Urinary bladder (tissue), 4 donors: ENCODE measurements at regions not wholly inside any gene's neighbourhood (a gene's known extent, or its start where the extent isn't known, plus 50 kb on each side); places are given as distances from the start of the nearest gene placed in this dataset. TPM values are rescaled to one million over a fixed set of nuclear protein-coding genes. Genes with fewer than 3 reads are reported as not detected.
"Not testable (repeated sequence)": the region's sequence is repeated elsewhere in the genome, so short reads cannot be mapped to it uniquely, and the experiment has no call there.

Source experiments
- DNase-seq: peaks from one replicate; pipeline ENCODE4 v3.0.0-alpha.2; 2015; ENCODE audit errors: extremely low spot score
- H3K27ac ChIP-seq: one replicate; pipeline ENCODE4 v1.5.1; 2013; ENCODE audit warnings: low read depth, mild to moderate bottlenecking, moderate library complexity
- H3K36me3 ChIP-seq: one replicate; pipeline ENCODE4 v1.6.1; 2013; ENCODE audit warnings: mild to moderate bottlenecking, moderate library complexity; ENCODE audit not compliant: insufficient read depth
- H3K4me1 ChIP-seq: one replicate; pipeline ENCODE4 v1.6.1; 2013; ENCODE audit warnings: mild to moderate bottlenecking, moderate library complexity; ENCODE audit not compliant: insufficient read depth
- H3K4me3 ChIP-seq: one replicate; pipeline ENCODE4 v1.5.1; 2013; ENCODE audit warnings: low read depth, low read length
- whole genome bisulfite sequencing: extraction: QIAGEN DNeasy Blood & Tissue Kit; methylation state at CpG from one replicate; pipeline ENCODE4 v1.1.7; 2013; 5-methylcytosine and 5-hydroxymethylcytosine counted together
- small RNA-seq: library from RNA; depleted of rRNA; stranded (forward); fragments of <200 nt; gene quantifications from one replicate; pipeline ENCODE3, GENCODE V24; 2014
- donor health status: healthy with polysubstance abuse.
- donor health status: healthy.

- no peak for DNase-seq
- Histone ChIP-seq H3K36me3 (no peaks in the 10 kb centered on the region), H3K4me1 (no peaks in the 10 kb centered on the region), H3K4me3 (no peak overlapping the region), H3K27ac (no peak overlapping the region)
- WGBS = 77% methylated on average over 1 of the region's 1 CpG
Measured at GRCh38 chr17:21595086-21595485, 97.2 kb upstream of the KCNJ18 start.

GRCh38 chr17:21602176-21602575 lies 90.1 kb upstream of the KCNJ18 start:
- H3K4me3 ChIP-seq = no peak overlapping the region
- no peak overlapping the region for H3K27ac ChIP-seq
- no peaks in the 10 kb centered on the region for H3K36me3 ChIP-seq
- WGBS = 62% methylated on average over 5 of the region's 5 CpGs
- H3K4me1 ChIP-seq = no peaks in the 10 kb centered on the region
- DNase-seq = no peak

- DNase-seq, H3K27ac ChIP-seq, H3K4me3 ChIP-seq, H3K36me3 ChIP-seq, H3K4me1 ChIP-seq: not testable (repeated sequence)
- WGBS = 85% methylated on average over 1 of the region's 1 CpG
Measured at GRCh38 chr17:21603292-21603691, 89.0 kb upstream of the KCNJ18 start.

GRCh38 chr17:21611443-21611842 lies 80.9 kb upstream of the KCNJ18 start:
- not testable (repeated sequence) for H3K4me3 ChIP-seq, H3K27ac ChIP-seq, DNase-seq, H3K36me3 ChIP-seq, H3K4me1 ChIP-seq
- 92% methylated on average over 8 of the region's 8 CpGs for WGBS

GRCh38 chr17:21612123-21613070 lies 79.9 kb upstream of the KCNJ18 start:
- WGBS = 80% methylated on average over 28 of the region's 28 CpGs
- not testable (repeated sequence) for H3K27ac ChIP-seq, DNase-seq, H3K4me1 ChIP-seq, H3K4me3 ChIP-seq, H3K36me3 ChIP-seq

- H3K27ac ChIP-seq = no peak overlapping the region
- H3K4me1 ChIP-seq = no peaks in the 10 kb centered on the region
- WGBS = 93% methylated on average over 8 of the region's 8 CpGs
- no peaks in the 10 kb centered on the region for H3K36me3 ChIP-seq
- no peak for DNase-seq
- H3K4me3 ChIP-seq = no peak overlapping the region
Measured at GRCh38 chr17:21613071-21613429, 79.3 kb upstream of the KCNJ18 start.

- H3K36me3 ChIP-seq, H3K4me1 ChIP-seq, H3K4me3 ChIP-seq, DNase-seq, H3K27ac ChIP-seq: not testable (repeated sequence)
- 82% methylated on average over 3 of the region's 3 CpGs for WGBS
Measured at GRCh38 chr17:21626987-21627386, 65.3 kb upstream of the KCNJ18 start.

Small RNAs in the stretch of these regions (small RNA-seq; reads per million reads assigned to genes)
- gene AC233702.6 (not detected), gene AC233702.8 (not detected)
